ENCODE measurements at regions not wholly inside any gene's neighbourhood (a gene's known extent, or its start where the extent isn't known, plus 50 kb on each side); places are given as distances from the start of the nearest gene placed in this dataset.
A peak's percentile ranks its signal among the peaks of the same experiment; 100 is the strongest.

DNA sequence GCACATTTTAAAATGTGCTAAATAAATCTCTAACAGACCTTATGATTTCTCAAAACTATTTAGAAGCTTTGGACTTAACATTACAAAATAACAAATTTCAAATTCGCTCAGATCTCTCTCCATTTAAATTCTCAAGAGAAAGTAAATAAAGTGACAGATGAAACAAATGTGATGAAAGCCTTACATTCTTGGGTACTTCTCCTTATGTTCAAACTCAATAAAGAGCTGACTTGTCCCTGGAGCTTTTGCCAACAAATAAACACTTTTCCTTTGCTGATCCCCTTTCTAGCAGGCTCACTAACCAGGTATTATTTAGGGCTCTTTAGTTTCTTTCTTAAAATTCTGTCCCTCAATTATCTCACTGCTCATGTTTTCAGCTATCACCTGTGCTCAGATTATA lies 259.1 kb upstream of the ARPP21 start:
- no peak for DNase-seq

DNA sequence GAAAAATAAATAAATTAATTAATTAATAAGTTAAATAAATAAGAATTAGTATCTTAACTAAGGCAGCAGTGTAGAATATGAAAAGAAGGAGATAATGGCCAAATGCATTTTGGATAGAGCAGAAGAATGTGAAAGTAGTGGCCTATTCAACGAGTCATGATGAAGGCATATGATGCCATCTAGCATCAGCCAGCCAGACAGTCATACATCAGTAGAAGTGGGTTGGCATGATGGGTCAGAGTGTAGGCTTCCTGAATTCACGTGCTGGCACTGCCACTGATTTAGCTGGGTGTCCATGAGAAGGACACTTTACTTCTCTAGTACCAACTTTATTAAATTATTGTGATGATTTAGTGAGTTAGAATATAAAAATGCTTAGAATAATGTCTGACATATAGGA lies 256.1 kb upstream of the ARPP21 start:
- DNase-seq = no peak

DNA sequence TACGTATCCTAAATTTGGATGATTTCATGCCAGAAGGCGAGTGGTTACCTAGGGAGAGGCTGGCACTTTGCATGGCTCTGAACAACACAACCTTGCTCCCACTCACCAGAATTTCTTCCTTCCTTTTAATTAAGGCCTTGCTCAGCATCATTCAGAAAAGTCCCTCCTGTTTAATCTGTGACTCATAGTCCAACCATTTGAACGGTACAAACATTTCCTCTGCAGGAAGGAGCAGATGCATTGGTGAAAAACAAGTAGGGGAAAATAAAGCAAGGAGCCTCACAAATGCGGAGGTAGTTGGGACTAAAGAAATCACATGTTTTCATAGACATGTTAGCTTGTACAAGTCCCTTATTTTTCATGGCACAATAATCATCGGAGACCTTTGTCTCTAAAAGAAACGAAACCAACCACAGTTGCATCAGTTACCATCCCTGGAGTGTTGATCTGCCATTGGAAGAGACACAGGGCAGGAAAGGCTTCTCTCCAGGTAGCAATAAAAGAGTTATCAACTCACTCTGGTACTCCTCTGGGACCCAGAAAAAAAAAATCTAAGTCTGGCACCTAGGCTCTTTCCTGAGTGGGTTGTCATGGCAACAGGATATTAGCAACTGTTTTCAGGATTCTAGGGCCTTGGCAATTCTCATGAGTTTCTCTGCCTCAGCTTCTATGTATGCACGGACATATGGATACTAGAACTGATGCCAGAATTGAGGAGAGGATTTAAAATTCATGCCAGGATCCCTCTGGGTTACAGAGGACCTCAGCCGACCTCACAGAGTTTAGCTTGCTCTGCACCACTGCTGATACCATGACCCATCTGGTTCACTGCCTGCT lies 255.4 kb upstream of the ARPP21 start:
- DNase-seq = peak; percentile 28

DNA sequence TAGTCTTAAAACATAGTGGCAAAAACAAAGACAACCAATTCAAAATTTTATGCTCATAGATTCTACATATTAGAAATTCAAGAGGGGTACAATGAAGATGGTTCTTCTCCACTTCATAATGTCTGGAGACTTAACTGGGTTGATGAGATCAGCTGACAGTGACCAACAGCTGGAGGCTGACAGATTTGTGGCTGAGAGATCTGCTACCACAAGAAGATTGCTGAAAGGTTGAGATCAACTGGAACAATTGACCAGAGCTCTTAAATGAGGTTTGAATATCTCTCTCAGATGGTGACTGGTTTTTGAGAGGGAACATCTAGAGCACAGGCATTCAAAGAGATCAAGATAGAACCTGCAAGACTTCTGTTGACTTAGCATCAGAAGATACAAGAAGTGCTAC lies 254.1 kb upstream of the ARPP21 start:
- DNase-seq = no peak

DNA sequence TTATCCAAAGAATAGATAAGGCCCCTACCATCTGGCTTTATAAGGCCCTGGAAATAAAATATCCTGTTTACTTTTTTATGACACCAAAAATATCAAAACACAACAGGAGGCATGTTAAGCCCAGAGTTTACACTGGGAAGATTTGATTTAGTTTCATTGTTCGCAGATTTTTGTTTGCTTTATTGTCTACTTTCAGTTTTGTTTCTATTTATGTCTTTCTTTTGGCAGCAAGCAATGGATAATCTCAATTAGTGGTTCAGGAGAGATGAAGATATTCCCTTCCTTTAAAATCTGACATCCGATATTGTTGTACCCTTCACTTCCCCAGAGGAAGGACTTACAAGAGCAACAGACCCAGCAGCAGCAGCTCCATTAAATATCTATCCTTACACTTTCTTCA lies 249.4 kb upstream of the ARPP21 start:
- DNase-seq = no peak

DNA sequence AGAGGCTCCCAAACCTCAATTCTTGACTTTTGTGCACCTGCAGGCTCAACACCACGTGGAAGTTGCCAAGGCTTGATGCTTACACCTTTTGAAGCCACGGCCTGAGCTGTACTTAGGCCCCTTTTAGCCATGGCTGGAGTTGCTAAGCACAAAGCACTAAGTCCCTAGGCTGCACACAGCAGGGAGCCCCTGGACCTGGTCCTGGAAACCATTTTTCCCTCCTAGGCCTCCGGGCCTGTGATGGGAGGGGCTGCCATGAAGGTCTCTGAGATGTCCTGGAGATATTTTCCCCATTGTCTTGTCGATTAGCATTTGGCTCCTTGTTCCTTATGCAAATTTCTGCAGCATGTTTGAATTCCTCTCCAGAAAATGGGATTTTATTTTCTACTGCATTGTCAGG lies 247.1 kb upstream of the ARPP21 start:
- no peak for DNase-seq

DNA sequence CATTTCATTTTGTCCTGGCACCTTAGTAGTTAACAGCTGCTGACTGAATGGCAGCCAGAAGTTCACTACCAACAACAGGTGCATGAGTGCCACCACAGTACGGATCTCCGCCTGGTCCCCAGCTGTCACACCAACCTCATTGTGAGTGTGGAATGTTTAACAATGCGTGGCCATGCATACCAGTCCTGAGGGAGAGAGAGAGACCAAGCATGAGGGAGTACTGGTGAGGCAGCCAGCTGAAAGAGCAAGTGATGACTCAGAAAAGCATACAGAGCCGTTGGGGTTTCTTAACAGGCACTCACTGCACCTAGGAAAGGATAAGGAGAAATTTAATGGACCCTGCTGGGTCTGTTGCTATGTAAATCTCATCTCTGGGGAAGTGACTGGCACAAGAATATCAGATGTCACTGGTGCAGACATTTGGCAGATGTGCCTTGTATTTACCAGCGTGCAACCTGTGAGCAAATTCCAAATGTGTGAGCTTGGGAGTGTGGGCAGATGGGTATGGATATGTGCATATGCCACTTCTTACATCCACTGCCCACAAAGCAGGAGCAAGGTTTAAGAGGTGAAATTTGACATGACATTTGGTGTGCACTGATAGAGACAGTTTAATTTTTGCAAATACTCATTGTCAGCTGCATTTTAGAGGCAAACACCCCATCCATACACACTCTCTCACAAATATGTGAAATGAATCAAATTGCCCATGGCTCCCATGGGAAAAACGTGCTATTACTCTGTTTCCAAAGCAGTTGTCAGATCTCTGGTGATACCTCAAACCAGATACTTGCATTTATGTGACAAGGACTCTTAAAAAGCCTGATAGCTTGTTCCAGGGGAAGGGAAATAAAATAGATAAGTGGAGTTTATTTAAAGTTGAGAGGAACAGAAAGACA lies 245.2 kb upstream of the ARPP21 start:
- DNase-seq = peak; percentile 77

DNA sequence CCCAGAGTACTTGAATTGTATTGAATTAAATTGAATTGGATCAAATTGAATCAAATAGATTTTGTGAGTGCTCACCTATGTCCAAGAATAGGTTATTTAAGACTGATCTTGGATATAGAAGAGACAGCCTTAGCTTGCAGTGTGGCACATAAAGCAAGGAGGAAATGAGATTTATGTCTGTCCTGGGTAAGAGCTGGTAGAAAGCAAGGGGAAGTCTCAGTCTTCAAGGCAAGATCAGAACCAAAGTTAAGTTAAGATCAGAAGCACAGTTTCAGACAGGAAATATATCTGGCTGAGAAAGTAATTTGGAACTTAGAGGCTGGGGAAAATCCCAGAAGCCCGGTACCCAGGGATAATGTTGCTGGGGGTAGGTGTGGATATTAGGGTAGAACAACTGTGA lies 244.4 kb upstream of the ARPP21 start:
- DNase-seq = no peak

DNA sequence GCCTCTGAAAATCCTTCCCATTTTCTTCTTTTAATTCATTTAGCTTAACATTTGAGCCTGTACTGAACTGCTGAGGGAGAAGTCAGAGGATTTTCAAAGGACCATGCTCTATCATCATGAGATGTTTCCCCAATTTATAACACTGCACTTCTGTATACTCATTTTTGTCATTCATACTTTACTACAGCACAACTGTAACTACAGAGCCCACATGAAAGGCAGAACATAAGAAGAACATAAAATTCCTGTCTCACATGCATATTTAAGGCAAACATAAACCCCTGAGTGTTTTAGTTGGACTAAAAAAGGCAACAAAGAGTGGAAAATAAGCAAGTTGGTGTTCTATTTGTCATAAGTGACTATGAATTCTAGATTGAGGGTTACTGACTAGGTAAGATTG lies 237.7 kb upstream of the ARPP21 start:
- DNase-seq = no peak

DNA sequence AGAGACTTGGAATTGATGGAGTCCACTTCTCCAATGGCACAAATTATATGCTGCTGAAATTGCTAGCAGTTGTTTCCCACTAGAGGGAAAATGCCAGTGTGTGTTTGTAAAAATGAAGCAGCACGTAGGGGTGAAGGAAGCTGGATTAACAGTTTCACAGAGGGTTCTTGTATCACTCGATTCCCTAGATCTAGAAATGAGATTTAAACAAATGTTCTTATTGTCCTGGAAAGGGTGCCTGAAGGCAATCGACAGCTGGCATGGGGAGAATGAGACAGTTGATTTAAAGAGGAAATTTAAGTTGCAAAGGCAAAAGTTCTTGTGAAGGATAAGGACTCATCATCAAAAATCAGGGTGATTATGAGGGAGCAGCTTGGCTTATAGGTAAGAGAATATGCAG lies 234.8 kb upstream of the ARPP21 start:
- DNase-seq = no peak

DNA sequence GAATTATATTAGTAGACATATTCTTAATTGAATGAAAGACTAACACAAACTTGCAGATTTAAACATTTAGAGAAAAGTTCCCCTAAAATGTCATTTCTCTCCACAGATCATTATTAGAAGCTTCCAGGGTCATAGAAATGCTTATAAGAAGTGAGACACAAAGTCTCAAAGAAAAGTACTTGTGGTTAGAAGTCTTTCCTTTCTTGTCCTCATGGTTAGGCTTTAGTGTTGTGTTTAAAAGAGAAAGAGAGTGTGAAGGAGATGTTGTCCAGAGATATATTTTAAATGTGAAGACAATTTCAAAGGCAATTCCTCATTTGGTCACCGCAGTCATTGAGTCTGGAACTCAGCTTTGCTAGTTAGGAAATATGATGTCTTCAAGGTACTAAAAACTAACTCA lies 230.4 kb upstream of the ARPP21 start:
- no peak for DNase-seq

DNA sequence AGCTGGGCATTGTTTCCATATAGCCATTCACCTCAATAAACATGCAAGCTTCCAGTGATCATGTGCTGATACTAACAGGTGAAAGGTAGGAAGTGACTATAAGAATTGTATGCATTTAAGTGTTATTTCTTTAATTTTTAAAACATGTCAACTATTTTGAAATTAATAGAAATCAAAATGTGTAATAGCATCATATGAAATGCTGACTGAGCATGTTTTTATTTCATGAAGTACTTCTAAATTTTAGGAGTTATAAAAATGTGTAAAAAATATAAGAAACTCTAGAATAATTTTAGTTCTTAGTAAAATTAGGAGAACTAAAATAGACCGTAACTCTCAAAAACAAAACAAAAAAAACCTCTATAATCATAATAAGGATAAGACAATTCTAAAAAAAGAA lies 229.3 kb upstream of the ARPP21 start:
- DNase-seq = no peak

DNA sequence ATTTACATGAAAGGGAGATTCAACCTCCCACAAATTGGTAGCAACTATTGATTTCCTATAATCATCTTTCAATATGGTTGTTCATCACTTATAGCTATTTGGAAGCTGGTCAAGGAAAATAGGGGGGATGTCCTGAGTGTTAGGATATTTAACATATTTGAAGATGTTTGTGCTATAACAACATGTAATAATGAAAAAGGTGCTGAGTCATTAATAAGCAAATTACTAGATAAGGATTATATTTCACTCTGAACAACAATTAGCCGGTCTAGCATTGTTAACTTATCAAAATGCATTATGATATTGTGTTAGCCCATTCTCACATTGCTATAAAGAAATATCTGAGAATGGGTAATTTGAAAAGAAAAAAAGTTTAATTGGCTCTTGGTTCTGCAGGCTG lies 225.8 kb upstream of the ARPP21 start:
- DNase-seq = no peak

DNA sequence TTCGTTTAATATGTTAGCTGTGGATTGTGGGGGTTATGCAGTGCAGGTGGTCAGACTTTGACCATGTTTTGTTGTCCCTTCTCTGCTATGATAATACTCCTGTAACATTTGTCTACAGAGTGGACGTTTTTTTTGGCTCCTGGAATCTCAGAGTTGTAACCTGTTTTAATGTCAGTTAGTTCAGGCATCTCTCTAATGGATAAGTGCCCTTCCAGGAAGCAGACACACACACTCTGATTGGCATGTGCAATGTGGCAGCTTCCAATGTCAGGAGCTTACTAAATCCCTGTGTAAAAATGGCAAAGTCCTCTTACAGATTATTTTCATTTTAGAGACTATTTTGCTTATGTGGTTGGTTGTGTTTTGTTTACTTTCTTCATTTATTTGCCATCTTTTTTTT lies 222.2 kb upstream of the ARPP21 start:
- no peak for DNase-seq

DNA sequence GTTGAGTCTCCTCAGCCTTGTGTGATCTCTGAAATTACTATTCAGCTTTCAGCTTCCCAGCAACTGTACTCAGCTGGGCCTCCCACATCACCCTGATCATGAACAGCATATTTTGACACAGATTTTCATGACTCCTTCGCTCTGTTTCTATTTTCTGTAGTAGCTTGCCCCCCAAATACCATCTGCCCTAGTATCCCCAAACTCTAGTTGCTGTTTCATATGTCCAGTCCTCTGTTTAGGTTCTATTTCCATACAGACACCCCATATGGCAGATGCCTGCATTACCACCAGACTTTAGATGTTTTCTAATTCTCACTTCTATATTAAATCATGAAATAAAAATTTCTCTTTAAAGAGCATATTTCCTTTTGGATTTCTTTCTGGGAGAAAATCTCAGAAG lies 217.2 kb upstream of the ARPP21 start:
- no peak for DNase-seq

DNA sequence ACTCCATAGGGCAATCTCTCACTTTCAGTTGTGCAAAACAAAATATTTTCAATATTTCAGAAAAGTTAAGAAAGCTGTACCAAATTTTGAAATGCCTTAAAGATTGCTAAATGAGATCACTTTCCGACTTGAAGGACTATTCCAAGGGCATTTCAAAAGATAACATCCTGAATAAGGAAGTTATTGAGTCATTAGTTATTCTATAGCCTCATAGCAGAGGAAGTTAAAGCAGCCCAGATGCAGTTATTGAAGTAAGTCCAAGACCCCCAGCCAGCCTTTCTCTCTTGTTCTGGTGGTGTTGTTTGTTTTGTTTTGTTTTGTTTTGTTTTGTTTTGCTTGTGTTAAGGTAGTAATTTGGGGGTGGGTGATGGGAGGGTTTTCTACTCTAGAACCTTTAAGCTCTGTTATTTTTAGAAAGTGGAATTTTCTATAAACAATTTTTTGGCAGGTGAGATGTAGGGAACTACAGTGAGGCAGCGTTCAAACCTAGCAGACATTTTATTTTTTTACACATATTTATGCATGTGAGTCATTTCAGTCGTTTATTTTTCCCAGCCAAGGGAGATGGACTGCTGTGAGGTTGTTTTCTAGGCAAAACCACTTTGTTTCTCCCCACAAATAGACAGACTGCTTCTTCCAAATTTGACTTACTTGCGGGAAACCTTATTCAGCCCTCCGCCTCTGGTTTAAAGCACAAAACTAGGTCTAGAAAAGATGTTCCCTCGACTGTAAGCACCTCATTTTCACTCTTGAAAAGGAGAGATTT lies 216.3 kb upstream of the ARPP21 start:
- DNase-seq = no peak

DNA sequence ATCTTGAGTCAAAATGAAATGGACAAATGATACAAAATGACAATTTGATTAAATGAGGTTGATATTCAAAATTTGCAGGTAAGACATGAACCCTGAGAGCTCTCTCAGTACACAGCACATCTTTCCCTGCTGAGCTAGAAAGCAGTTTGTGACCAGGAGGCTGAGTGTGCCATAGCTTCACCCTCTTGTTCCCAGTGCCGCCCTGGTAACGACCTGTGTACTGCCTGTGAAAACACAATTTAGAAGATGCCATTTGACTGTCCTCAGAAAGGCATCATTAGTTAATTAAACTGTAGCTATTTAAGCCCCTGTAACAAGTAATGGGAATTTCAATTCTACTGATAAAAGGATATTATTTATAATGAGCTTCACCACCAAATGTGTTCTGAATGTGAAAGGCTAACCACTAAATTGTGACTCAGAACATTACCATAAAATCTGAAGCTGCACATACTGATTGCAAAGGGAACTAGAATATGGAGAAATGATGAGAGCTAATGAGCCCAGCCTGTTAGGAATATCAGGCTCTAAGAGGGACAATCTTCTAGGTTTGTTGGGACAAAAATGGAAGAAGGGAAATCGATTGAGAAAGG lies 212.9 kb upstream of the ARPP21 start:
- no peak for DNase-seq

DNA sequence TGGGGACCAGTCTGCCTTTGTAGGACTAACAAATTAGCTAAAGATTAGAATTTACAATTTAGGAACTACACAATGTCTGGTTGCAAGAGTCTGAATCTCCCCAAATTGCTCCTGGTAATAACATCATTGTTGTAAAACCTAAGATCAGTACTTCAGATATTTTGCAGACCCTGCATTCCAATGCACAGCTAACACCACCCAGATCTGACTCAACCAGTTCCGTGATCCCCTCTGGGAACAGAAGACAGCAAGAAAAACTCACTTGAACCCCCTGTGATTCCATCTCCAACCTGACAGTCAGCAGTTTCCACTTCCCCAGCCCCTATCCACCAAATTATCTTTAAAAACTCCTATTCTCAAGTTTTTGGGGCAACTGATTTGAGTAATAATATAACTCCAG lies 201.9 kb upstream of the ARPP21 start:
- DNase-seq = no peak

DNA sequence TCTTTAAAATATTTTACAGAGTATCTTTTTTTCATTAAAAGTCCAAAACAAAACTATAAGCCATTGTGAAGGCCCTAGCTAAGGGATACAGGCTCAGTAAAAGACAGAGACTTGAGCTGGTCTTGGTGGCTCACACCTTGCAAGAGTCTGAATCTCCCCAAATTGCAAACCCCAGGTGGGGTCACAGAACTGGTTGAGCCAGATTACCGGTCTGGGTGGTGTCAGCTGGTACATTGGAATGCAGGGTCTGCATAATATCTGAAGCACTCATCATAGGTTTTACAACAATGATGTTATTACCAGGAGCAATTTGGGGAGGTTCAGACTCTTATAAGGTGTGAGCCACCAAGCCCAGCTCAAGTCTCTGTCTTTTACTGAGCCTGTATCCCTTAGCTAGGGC lies 201.2 kb upstream of the ARPP21 start:
- DNase-seq = no peak

DNA sequence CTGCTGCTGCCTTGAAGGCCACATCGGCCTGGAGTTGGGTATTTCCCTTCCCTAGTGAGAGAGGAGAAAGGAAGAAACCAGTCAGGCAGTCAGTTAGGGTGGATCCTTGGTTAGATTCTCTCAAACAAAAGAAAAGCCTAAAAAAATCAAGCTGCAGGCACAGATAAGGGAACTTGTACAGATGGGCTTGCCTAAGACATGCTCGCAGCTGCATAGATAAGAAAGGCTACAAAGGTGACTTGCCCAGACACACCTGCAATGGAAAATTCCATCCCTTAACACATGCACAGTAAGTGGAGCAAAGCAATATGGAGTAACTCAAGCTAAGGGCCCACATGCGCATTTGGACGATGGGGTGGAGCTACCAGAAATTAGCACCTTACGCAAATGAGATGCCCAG lies 199.7 kb upstream of the ARPP21 start:
- DNase-seq = no peak

DNA sequence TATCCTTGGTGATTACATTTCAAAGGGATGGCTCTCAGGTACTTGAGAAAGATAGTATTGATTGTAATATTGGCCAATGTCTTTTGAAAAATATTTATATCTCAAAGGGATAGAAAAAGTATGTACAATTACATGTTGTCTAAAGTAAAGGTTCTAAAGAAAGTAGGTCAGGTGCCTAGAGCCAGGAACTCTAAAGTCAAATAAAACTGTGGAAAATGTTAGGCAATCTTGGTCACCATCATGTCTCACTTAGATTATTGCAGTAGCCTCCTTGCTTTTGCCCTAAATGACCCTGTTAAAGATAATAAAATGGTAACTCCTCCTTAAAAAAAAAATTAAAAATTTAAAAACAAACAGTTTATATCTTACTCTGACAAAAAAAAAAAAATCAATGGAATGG lies 198.5 kb upstream of the ARPP21 start:
- DNase-seq = no peak

DNA sequence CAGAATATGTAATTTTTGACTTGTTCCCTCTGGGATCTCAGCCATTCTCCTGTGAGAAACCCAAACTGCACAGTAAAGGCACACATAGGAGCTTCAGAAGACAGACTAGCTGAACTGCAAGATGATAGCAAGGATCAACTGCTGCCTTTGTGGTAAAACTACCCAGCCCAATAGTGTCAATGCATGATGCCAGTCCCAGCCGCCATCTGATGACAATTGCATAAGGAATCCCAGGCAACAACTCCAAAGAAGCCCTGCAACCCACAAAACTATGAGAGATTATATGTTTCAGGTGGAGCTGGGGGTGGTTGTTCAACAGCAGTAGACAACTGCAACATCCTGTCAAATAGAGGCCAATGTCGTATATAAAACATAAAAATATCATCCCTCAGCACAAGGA lies 192.4 kb upstream of the ARPP21 start:
- DNase-seq = no peak

DNA sequence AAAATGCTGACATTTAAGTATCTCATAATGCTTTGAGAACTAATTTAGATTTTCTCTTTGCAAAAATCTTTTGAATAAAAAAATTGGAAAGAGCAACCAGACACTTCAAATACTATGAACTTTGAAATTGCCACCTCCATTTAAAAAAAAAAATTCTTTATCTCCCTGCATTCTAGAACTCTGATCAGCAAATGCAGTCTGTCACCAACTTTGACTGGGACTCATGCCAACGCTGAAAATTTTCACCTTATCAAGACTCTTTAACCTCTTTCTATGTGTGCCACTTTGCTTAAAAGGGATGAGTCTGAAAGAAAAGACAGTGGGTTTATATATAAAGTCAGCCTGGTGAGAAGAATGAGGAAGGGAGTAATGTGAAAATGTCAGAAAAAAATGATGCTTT lies 191.2 kb upstream of the ARPP21 start:
- no peak for DNase-seq
